HCT116 (cell line): ENCODE measurements at regions not wholly inside any gene's neighbourhood (a gene's known extent, or its start where the extent isn't known, plus 50 kb on each side); places are given as distances from the start of the nearest gene placed in this dataset.

Source experiments
- ATAC-seq: fragments of 200-7000 bp; cut with Tn5 transposase; 2 replicates; pipeline ENCODE4 v1.9.1; 2020; ENCODE audit warnings: mild to moderate bottlenecking, moderate library complexity
- BruUV-seq: library from RNA; stranded (reverse); fragments of 400-500 nt; replicated peaks from 2 replicates; lab custom pipeline; 2021; lab: Mats Ljungman, UMichigan
- CTCF ChIA-PET: fragments of 300-600 bp; sonication (Branson Sonifier 250); formaldehyde crosslinking; loops from one replicate; lab custom pipeline; 2021; ENCODE audit warnings: antibody characterized with exemption; lab: Charles Lee
- POLR2A ChIA-PET: fragments of 300-600, 350-600 bp; sonication (Branson Sonifier 250); formaldehyde crosslinking; loops from one replicate; lab custom pipeline; 2021; ENCODE audit warnings: antibody characterized with exemption; lab: Charles Lee
- RAD21 ChIA-PET, 2 experiments: fragments of 300-600 bp; sonication (Branson Sonifier 250); formaldehyde crosslinking; loops; one replicate each; lab custom pipeline; 2023; ENCODE audit warnings: low total read pairs in 2 of 2; ENCODE audit not compliant: uncharacterized antibody in 2 of 2, unreplicated experiment in 2 of 2, low non-redundant PET in 1 of 2; lab: Charles Lee
- DNase-seq: peaks from one replicate; pipeline ENCODE4 v3.0.0-alpha.2; 2010; ENCODE audit warnings: low read depth, low spot score
- H2AFZ ChIP-seq: fragments of 200-600 bp; shearing (Covaris generic), sonication (generic); 2 replicates; pipeline ENCODE4 v1.6.1; 2017; ENCODE audit warnings: low read depth, mixed run types, mixed read lengths, antibody characterized with exemption, low read length; ENCODE audit not compliant: poor library complexity, severe bottlenecking
- H3K27ac ChIP-seq: 2 replicates; pipeline ENCODE4 v1.5.1; 2012; ENCODE audit warnings: low read depth, low read length
- H3K27me3 ChIP-seq: fragments of 200-600 bp; sonication (generic); 2 replicates; pipeline ENCODE4 v1.6.1; 2016; ENCODE audit warnings: mixed run types, low read length, mixed read lengths; ENCODE audit not compliant: insufficient read depth
- H3K36me3 ChIP-seq, 2 experiments: fragments of 200-500 bp in 1 of 2; fragments of 200-600 bp in 1 of 2; sonication (Bioruptor generic) in 1 of 2; sonication (generic) in 1 of 2; 2 replicates each; pipeline versions ENCODE4 v1.5.1 to v1.6.1; 2014 to 2016; ENCODE audit warnings: low read length in 2 of 2, inconsistent platforms in 1 of 2, mixed read lengths in 1 of 2, mixed run types in 1 of 2; ENCODE audit not compliant: insufficient read depth in 2 of 2, control insufficient read depth in 1 of 2
- H3K4me1 ChIP-seq, 2 experiments: fragments of 200-600 bp in 1 of 2; sonication (generic) in 1 of 2; 2 replicates each; pipeline versions ENCODE4 v1.5.1 to v1.6.1; 2012 to 2017; ENCODE audit warnings: low read length in 2 of 2, inconsistent platforms in 1 of 2, mild to moderate bottlenecking in 1 of 2, mixed read lengths in 1 of 2, mixed run types in 1 of 2, moderate library complexity in 1 of 2; ENCODE audit not compliant: insufficient read depth in 2 of 2, control insufficient read depth in 1 of 2
- H3K4me2 ChIP-seq: fragments of 200-600 bp; sonication (generic); 2 replicates; pipeline ENCODE4 v1.6.1; 2017; ENCODE audit warnings: mixed run types, low read length, mixed read lengths
- H3K4me3 ChIP-seq, 2 experiments: fragments of 200-600 bp in 1 of 2; sonication (generic) in 1 of 2; replicated peaks in 1 of 2; 2 replicates each; pipeline ENCODE4 v1.5.1; 2011 to 2016; ENCODE audit warnings: low read length in 2 of 2, control low read depth in 1 of 2, low read depth in 1 of 2, mild to moderate bottlenecking in 1 of 2, mixed read lengths in 1 of 2, mixed run types in 1 of 2
- H3K79me2 ChIP-seq: fragments of 200-600 bp; sonication (generic); 2 replicates; pipeline ENCODE4 v1.6.1; 2017; ENCODE audit warnings: mild to moderate bottlenecking, mixed run types, low read length, moderate library complexity, mixed read lengths; ENCODE audit not compliant: insufficient read depth
- H3K9ac ChIP-seq: fragments of 200-600 bp; sonication (generic); 2 replicates; pipeline ENCODE4 v1.6.1; 2016; ENCODE audit warnings: low read length, mixed read lengths
- H3K9me2 ChIP-seq: fragments of 200-600 bp; sonication (generic), shearing (Covaris generic); 2 replicates; pipeline ENCODE4 v1.6.1; 2017; ENCODE audit warnings: mixed run types, mild to moderate bottlenecking, moderate library complexity; ENCODE audit not compliant: insufficient read depth
- H3K9me3 ChIP-seq, 2 experiments: fragments of 200-500 bp in 1 of 2; fragments of 200-600 bp in 1 of 2; sonication (Bioruptor generic) in 1 of 2; sonication (generic) in 1 of 2; 2 replicates each; pipeline ENCODE4 v1.6.1; 2014 to 2017; ENCODE audit warnings: low read length in 2 of 2, mixed read lengths in 2 of 2, inconsistent platforms in 1 of 2, low read depth in 1 of 2, mild to moderate bottlenecking in 1 of 2, mixed run types in 1 of 2, moderate library complexity in 1 of 2; ENCODE audit not compliant: control insufficient read depth in 1 of 2, insufficient read depth in 1 of 2
- H4K20me1 ChIP-seq: fragments of 200-600 bp; sonication (generic), shearing (Covaris generic); 2 replicates; pipeline ENCODE4 v1.6.1; 2017; ENCODE audit warnings: mixed run types, mild to moderate bottlenecking, moderate library complexity; ENCODE audit not compliant: insufficient read depth
- ATF3 ChIP-seq: IDR thresholded peaks from 2 replicates; pipeline ENCODE4 v1.6.1; 2012
- CBX3 ChIP-seq: IDR thresholded peaks from 2 replicates; pipeline ENCODE4 v1.6.1; 2012; ENCODE audit warnings: low read depth
- CEBPB ChIP-seq: IDR thresholded peaks from 2 replicates; pipeline ENCODE4 v1.6.1; 2012; ENCODE audit warnings: low read depth
- EGR1 ChIP-seq: IDR thresholded peaks from 2 replicates; pipeline ENCODE4 v1.6.1; 2012; ENCODE audit warnings: low read depth
- ELF1 ChIP-seq: IDR thresholded peaks from 2 replicates; pipeline ENCODE4 v1.6.1; 2012; ENCODE audit warnings: low read depth, borderline replicate concordance
- EZH2 ChIP-seq: fragments of 200-600 bp; sonication (generic); IDR thresholded peaks from 2 replicates; pipeline ENCODE4 v1.6.1; 2017; ENCODE audit warnings: antibody characterized with exemption, mixed run types
- EZH2phosphoT487 ChIP-seq: fragments of 200-600 bp; IDR thresholded peaks from 2 replicates; pipeline ENCODE4 v1.6.1; 2018; ENCODE audit warnings: antibody characterized with exemption, borderline replicate concordance
- POLR2A ChIP-seq: IDR thresholded peaks from 2 replicates; pipeline ENCODE4 v1.7.0; 2011; ENCODE audit warnings: borderline replicate concordance; ENCODE audit not compliant: insufficient read depth, insufficient read length; ENCODE audit errors: extremely low read depth
- POLR2AphosphoS5 ChIP-seq: IDR thresholded peaks from 2 replicates; pipeline ENCODE4 v1.6.1; 2011; ENCODE audit warnings: mild to moderate bottlenecking, low read depth, low read length, moderate library complexity
- RAD21 ChIP-seq: IDR thresholded peaks from 2 replicates; pipeline ENCODE4 v1.6.1; 2012; ENCODE audit warnings: low read depth, mild to moderate bottlenecking
- SP1 ChIP-seq: IDR thresholded peaks from 2 replicates; pipeline ENCODE4 v1.6.1; 2012; ENCODE audit warnings: low read depth
- SRF ChIP-seq: IDR thresholded peaks from 2 replicates; pipeline ENCODE4 v1.6.1; 2012; ENCODE audit warnings: low read depth
- TCF7L2 ChIP-seq: IDR thresholded peaks from 2 replicates; pipeline ENCODE4 v1.7.0; 2011; ENCODE audit warnings: borderline replicate concordance, inconsistent platforms; ENCODE audit not compliant: insufficient read depth, insufficient read length; ENCODE audit errors: extremely low read depth
- YY1 ChIP-seq: IDR thresholded peaks from 2 replicates; pipeline ENCODE4 v1.6.1; 2011; ENCODE audit warnings: low read length, low read depth, moderate library complexity, mild to moderate bottlenecking; ENCODE audit not compliant: insufficient replicate concordance; ENCODE audit errors: extremely low read depth
- ZFX ChIP-seq: fragments of 450-650 bp; IDR thresholded peaks from 2 replicates; pipeline ENCODE4 v1.6.1; 2017
- ZNF274 ChIP-seq: fragments of 200-500 bp; sonication (Bioruptor generic); IDR thresholded peaks from 2 replicates; pipeline ENCODE4 v1.6.1; 2014; ENCODE audit warnings: mild to moderate bottlenecking, low read depth, low read length, inconsistent platforms
- intact Hi-C: fragments of 100-400 bp; cut with micrococcal nuclease; formaldehyde crosslinking; loops from 2 replicates; pipeline ENCODE4 v1.10.0; 2022
- TF ChIP-seq, protein P1 (sequence below), 3 experiments: fragments of 200-600 bp in 1 of 3; sonication (generic) in 1 of 3; IDR thresholded peaks in 2 of 3; conservative IDR thresholded peaks in 1 of 3; 2 replicates each; pipeline ENCODE4 v1.5.1; 2012 to 2017; ENCODE audit warnings: low read depth in 2 of 3, low read length in 2 of 3, antibody characterized with exemption in 1 of 3, borderline replicate concordance in 1 of 3, control low read depth in 1 of 3, mild to moderate bottlenecking in 1 of 3, mixed read lengths in 1 of 3, mixed run types in 1 of 3, moderate library complexity in 1 of 3; ENCODE audit not compliant: insufficient read depth in 1 of 3
- TF ChIP-seq, protein P2 (sequence below): IDR thresholded peaks from 2 replicates; pipeline ENCODE4 v1.6.1; 2011; ENCODE audit warnings: mild to moderate bottlenecking, low read length, moderate library complexity; ENCODE audit not compliant: insufficient replicate concordance; ENCODE audit errors: extremely low read depth
- TF ChIP-seq, protein P3 (sequence below): IDR thresholded peaks from 2 replicates; pipeline ENCODE4 v1.6.1; 2012

GRCh38 chr13:57862879-57863278 lies 231.3 kb downstream of the PCDH17 start:
- H3K27me3 ChIP-seq: no peaks in the 10 kb centered on the region
- no peak overlapping the region for H3K9ac ChIP-seq
- no peaks in the 10 kb centered on the region for H3K36me3 ChIP-seq
- ChIA-PET RAD21 (no interaction called here), CTCF (no interaction called here), POLR2A (no interaction called here)
- TF ChIP-seq RAD21 (no peak), POLR2AphosphoS5 (no peak), ATF3 (no peak), SP1 (no peak), EGR1 (no peak), TCF7L2 (no peak), EZH2 (no peak), CBX3 (no peak), ZFX (no peak), SRF (no peak), YY1 (no peak), EZH2phosphoT487 (no peak), ZNF274 (no peak), POLR2A (no peak), CEBPB (no peak), ELF1 (no peak)
- TF ChIP-seq, protein P1, sequence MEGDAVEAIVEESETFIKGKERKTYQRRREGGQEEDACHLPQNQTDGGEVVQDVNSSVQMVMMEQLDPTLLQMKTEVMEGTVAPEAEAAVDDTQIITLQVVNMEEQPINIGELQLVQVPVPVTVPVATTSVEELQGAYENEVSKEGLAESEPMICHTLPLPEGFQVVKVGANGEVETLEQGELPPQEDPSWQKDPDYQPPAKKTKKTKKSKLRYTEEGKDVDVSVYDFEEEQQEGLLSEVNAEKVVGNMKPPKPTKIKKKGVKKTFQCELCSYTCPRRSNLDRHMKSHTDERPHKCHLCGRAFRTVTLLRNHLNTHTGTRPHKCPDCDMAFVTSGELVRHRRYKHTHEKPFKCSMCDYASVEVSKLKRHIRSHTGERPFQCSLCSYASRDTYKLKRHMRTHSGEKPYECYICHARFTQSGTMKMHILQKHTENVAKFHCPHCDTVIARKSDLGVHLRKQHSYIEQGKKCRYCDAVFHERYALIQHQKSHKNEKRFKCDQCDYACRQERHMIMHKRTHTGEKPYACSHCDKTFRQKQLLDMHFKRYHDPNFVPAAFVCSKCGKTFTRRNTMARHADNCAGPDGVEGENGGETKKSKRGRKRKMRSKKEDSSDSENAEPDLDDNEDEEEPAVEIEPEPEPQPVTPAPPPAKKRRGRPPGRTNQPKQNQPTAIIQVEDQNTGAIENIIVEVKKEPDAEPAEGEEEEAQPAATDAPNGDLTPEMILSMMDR (IDR thresholded peaks at IDR 0.05 in 2 of 3, conservative IDR thresholded peaks at IDR 0.05 in 1 of 3; ENCODE audit: borderline replicate concordance in 1 of 3, insufficient read depth in 1 of 3, low read depth in 2 of 3, low read length in 2 of 3): no peak
- TF ChIP-seq, protein P2, sequence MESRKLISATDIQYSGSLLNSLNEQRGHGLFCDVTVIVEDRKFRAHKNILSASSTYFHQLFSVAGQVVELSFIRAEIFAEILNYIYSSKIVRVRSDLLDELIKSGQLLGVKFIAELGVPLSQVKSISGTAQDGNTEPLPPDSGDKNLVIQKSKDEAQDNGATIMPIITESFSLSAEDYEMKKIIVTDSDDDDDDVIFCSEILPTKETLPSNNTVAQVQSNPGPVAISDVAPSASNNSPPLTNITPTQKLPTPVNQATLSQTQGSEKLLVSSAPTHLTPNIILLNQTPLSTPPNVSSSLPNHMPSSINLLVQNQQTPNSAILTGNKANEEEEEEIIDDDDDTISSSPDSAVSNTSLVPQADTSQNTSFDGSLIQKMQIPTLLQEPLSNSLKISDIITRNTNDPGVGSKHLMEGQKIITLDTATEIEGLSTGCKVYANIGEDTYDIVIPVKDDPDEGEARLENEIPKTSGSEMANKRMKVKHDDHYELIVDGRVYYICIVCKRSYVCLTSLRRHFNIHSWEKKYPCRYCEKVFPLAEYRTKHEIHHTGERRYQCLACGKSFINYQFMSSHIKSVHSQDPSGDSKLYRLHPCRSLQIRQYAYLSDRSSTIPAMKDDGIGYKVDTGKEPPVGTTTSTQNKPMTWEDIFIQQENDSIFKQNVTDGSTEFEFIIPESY: no peak
- TF ChIP-seq, protein P3, sequence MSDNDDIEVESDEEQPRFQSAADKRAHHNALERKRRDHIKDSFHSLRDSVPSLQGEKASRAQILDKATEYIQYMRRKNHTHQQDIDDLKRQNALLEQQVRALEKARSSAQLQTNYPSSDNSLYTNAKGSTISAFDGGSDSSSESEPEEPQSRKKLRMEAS: no peak
- no peaks in the 10 kb centered on the region for H3K4me1 ChIP-seq
- no peaks in the 10 kb centered on the region for H3K9me2 ChIP-seq
- no TSS peak for BruUV-seq
- no peak overlapping the region for H3K4me2 ChIP-seq
- intact Hi-C loops: no loop called here
- no peak overlapping the region for H3K4me3 ChIP-seq
- H2AFZ ChIP-seq: no peak overlapping the region
- no peaks in the 10 kb centered on the region for H4K20me1 ChIP-seq
- DNase-seq (no peak), ATAC-seq (no peak)
- no peaks in the 10 kb centered on the region for H3K79me2 ChIP-seq
- H3K9me3 ChIP-seq: peaks cover 15 to 33% of the 10 kb centered on the region in 2 experiments; a peak in 3 of 4 replicates
- no peak overlapping the region for H3K27ac ChIP-seq
